HepG2 (cell line): ENCODE measurements at regions not wholly inside any gene's neighbourhood (a gene's known extent, or its start where the extent isn't known, plus 50 kb on each side); places are given as distances from the start of the nearest gene placed in this dataset.
A peak's percentile ranks its signal among the peaks of the same experiment; 100 is the strongest.

Source experiments
- ARID5B ChIP-seq: IDR thresholded peaks from 2 replicates; pipeline ENCODE4 v1.4.0; 2020; ENCODE audit warnings: mild to moderate bottlenecking, missing genetic modification reagents
- E2F5 ChIP-seq: sonication (generic); formaldehyde crosslinking; conservative IDR thresholded peaks from 2 replicates; pipeline ENCODE4 v1.4.0; 2020; ENCODE audit warnings: missing genetic modification reagents
- MAFK ChIP-seq, 2 experiments: IDR thresholded peaks in 1 of 2; conservative IDR thresholded peaks in 1 of 2; 2 replicates each; pipeline ENCODE4 v1.6.1; 2011; ENCODE audit warnings: improper control_type of control experiment in 2 of 2, low read length in 2 of 2
- PATZ1 ChIP-seq: sonication (generic); formaldehyde crosslinking; IDR thresholded peaks from 2 replicates; pipeline ENCODE4 v1.4.0; 2020; ENCODE audit warnings: missing genetic modification reagents
- PREB ChIP-seq: sonication (generic); formaldehyde crosslinking; IDR thresholded peaks from 2 replicates; pipeline ENCODE4 v1.4.0; 2020; ENCODE audit warnings: missing genetic modification reagents
- RAD21 ChIP-seq: fragments of 450-650 bp; formaldehyde crosslinking; IDR thresholded peaks from 2 replicates; pipeline ENCODE4 v1.5.0; 2020; ENCODE audit warnings: mild to moderate bottlenecking
- RFX3 ChIP-seq: IDR thresholded peaks from 2 replicates; pipeline ENCODE4 v1.6.1; 2016; ENCODE audit warnings: missing biosample characterization, missing genetic modification reagents
- SNAPC5 ChIP-seq: sonication (generic); formaldehyde crosslinking; IDR thresholded peaks from 2 replicates; pipeline ENCODE4 v1.8.1; 2023; ENCODE audit warnings: mild to moderate bottlenecking, missing genetic modification reagents, borderline replicate concordance
- ZBTB4 ChIP-seq: sonication (generic); formaldehyde crosslinking; IDR thresholded peaks from 2 replicates; pipeline ENCODE4 v1.4.0; 2020; ENCODE audit warnings: missing genetic modification reagents, mild to moderate bottlenecking, borderline replicate concordance
- ZFP91 ChIP-seq: sonication (generic); formaldehyde crosslinking; IDR thresholded peaks from 2 replicates; pipeline ENCODE4 v1.9.0; 2022; ENCODE audit warnings: missing genetic modification reagents, mild to moderate bottlenecking, borderline replicate concordance
- ZIK1 ChIP-seq: sonication (generic); formaldehyde crosslinking; IDR thresholded peaks from 2 replicates; pipeline ENCODE4 v1.5.0; 2020; ENCODE audit warnings: mild to moderate bottlenecking, low read depth, missing genetic modification reagents, borderline replicate concordance
- ZNF30 ChIP-seq: sonication (generic); formaldehyde crosslinking; IDR thresholded peaks from 2 replicates; pipeline ENCODE4 v1.5.0; 2020; ENCODE audit warnings: mild to moderate bottlenecking, missing genetic modification reagents
- ZNF580 ChIP-seq: IDR thresholded peaks from 2 replicates; pipeline ENCODE4 v1.6.1; 2016; ENCODE audit warnings: low read depth, borderline replicate concordance
- ZSCAN25 ChIP-seq: sonication (generic); formaldehyde crosslinking; IDR thresholded peaks from 2 replicates; pipeline ENCODE4 v1.8.0; 2022; ENCODE audit warnings: mild to moderate bottlenecking, missing genetic modification reagents

- TF ChIP-seq ZBTB4 (CRISPR knock-in tag) (no peak), MAFK (conservative IDR thresholded peaks at IDR 0.05 in 1 of 2, IDR thresholded peaks at IDR 0.05 in 1 of 2; ENCODE audit: low read length in 2 of 2) (no peak), ZNF30 (CRISPR knock-in tag) (no peak), ZNF580 (CRISPR knock-in tag) (no peak), ZSCAN25 (no peak), PATZ1 (CRISPR knock-in tag) (no peak), ARID5B (CRISPR knock-in tag) (0 out of 2 replicates have a peak, but pooled peaks have one; percentile 33), PREB (CRISPR knock-in tag) (no peak), ZIK1 (CRISPR knock-in tag) (no peak), E2F5 (CRISPR knock-in tag) (no peak), ZFP91 (CRISPR knock-in tag) (no peak), SNAPC5 (CRISPR knock-in tag) (no peak), RFX3 (CRISPR knock-in tag) (no peak), RAD21 (no peak)
These were observed 260.7 kb downstream of the SYK start (continued) for GRCh38 chr9:91062281-91062680.
